Activated CD4-positive, CD25-positive, alpha-beta regulatory T cell treated with anti-CD3 and anti-CD28 coated beads, Interleukin-2, amount 50 U/mL, for 72 hours (primary cell): ENCODE measurements at regions not wholly inside any gene's neighbourhood (a gene's known extent, or its start where the extent isn't known, plus 50 kb on each side); places are given as distances from the start of the nearest gene placed in this dataset.

ENCODE experiments used
- DNase-seq: peaks from one replicate; pipeline ENCODE4 v3.0.0; 2021

DNA sequence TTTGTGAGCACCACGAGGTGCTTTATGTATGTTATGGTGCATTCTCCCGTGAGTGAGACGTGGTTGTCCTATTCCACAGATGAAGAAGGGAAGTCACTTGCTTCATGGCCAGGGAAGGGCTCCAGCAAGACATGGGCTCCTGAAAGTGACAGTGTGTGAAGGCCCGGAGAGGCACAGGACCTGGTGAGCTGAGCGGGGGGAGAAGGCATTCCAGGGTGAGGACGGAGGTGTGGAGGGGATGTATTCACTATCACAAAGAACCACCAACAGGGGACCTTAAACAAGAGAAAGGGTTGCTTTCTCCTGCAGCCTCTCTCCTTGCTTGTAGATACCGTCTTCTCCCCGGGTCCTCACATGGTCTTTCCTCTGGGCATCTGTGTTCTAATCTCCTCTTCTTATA is 139.1 kb downstream of the FBLN2 start:
- no peak for DNase-seq
